ENCODE measurements at regions not wholly inside any gene's neighbourhood (a gene's known extent, or its start where the extent isn't known, plus 50 kb on each side); places are given as distances from the start of the nearest gene placed in this dataset.
A peak's percentile ranks its signal among the peaks of the same experiment; 100 is the strongest.

DNA sequence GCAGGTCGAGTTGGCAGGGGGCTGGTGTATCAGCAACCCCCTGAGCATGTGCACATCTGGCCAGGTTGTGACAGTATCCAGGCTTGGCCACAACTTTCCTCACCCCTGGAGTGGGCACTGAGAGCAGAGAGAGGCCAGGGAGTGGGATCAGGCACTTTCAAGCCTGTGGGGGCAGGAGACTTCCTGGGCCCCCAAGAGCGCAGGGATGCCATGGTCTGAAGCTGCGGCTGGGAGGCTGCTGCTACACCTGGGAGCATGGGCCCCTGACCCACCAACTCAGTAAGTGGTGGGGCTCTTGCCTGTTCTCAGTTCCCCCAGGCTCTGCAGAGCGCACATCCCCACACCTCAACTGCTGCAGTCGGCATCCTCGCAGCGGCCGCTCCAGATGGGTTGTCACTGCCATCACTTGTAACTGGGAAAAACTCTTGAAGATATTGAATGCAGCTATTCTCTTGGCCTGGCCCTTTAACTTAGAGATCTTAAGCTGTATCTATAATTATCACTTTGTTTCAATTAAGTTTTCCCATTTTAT lies 245.4 kb upstream of the SLITRK1 start:
- no peak overlapping the region for H3K27ac ChIP-seq (ENCODE audit: low read length)

DNA sequence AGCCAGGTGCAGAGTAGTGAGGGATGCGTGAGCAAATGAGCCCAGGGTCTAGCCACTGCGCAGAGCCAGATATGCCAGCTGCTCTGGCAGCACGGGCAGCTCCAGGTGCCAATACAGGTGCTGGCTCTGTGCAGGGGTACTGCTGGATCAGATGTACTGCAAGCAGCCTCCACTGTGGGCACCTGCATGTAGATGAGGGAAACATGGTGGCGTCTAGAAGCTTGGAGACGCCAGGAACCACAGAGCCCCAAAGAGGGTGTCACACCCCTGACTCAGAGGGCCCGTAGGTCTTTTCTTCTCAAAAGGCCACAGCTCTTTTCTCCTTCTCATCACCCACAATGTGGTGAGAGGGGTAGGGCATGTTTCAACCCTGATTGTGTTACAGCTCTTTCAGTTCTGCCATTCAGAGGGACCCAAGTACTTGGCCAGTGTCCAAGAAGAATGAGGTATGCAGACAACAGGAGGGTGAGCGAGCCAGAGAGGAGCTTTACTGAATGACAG lies 244.4 kb upstream of the SLITRK1 start:
- Histone ChIP-seq H3K36me3 (replicated peaks; ENCODE audit: low read depth, low read length) (no peaks in the 10 kb centered on the region), H3K27ac (ENCODE audit: low read length) (no peak overlapping the region), H4K20me1 (ENCODE audit: insufficient read depth, low read length) (no peaks in the 10 kb centered on the region), H3K79me2 (ENCODE audit: low read length) (no peaks in the 10 kb centered on the region), H3K4me3 (ENCODE audit: low read length) (no peak overlapping the region), H3K9me3 (ENCODE audit: insufficient read depth, low read length) (no peaks in the 10 kb centered on the region), H3K4me2 (ENCODE audit: low read length) (no peak overlapping the region), H2AFZ (ENCODE audit: low read depth, low read length) (peak overlapping the region; percentile 14; the same call in 1 of the 2 replicates), H3K4me1 (ENCODE audit: low read length) (no peaks in the 10 kb centered on the region), H3K9ac (ENCODE audit: low read length) (no peak overlapping the region), H3K27me3 (ENCODE audit: low read depth, low read length) (no peaks in the 10 kb centered on the region)
- TF ChIP-seq, protein P1, sequence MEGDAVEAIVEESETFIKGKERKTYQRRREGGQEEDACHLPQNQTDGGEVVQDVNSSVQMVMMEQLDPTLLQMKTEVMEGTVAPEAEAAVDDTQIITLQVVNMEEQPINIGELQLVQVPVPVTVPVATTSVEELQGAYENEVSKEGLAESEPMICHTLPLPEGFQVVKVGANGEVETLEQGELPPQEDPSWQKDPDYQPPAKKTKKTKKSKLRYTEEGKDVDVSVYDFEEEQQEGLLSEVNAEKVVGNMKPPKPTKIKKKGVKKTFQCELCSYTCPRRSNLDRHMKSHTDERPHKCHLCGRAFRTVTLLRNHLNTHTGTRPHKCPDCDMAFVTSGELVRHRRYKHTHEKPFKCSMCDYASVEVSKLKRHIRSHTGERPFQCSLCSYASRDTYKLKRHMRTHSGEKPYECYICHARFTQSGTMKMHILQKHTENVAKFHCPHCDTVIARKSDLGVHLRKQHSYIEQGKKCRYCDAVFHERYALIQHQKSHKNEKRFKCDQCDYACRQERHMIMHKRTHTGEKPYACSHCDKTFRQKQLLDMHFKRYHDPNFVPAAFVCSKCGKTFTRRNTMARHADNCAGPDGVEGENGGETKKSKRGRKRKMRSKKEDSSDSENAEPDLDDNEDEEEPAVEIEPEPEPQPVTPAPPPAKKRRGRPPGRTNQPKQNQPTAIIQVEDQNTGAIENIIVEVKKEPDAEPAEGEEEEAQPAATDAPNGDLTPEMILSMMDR (IDR thresholded peaks at IDR 0.05; ENCODE audit: low read depth, low read length), result no peak
- no peak for TF ChIP-seq EZH2phosphoT487 (IDR thresholded peaks at IDR 0.05; ENCODE audit: low read depth)

More for the DNA sequence above, 245.4 kb upstream of the SLITRK1 start:
- no peaks in the 10 kb centered on the region for H3K4me1 ChIP-seq (ENCODE audit: low read length)
- H3K9me3 ChIP-seq (ENCODE audit: insufficient read depth, low read length), result no peaks in the 10 kb centered on the region
- H2AFZ ChIP-seq (ENCODE audit: low read depth, low read length), result no peak overlapping the region
- no peaks in the 10 kb centered on the region for H3K79me2 ChIP-seq (ENCODE audit: low read length)
- no peak for TF ChIP-seq EZH2phosphoT487 (IDR thresholded peaks at IDR 0.05; ENCODE audit: low read depth)
- TF ChIP-seq, protein P1 (IDR thresholded peaks at IDR 0.05; ENCODE audit: low read depth, low read length), result no peak
- H3K36me3 ChIP-seq (replicated peaks; ENCODE audit: low read depth, low read length), result no peaks in the 10 kb centered on the region
- H3K9ac ChIP-seq (ENCODE audit: low read length), result no peak overlapping the region
- H3K4me2 ChIP-seq (ENCODE audit: low read length), result no peak overlapping the region
- no peaks in the 10 kb centered on the region for H4K20me1 ChIP-seq (ENCODE audit: insufficient read depth, low read length)
- H3K4me3 ChIP-seq (ENCODE audit: low read length), result no peak overlapping the region
- H3K27me3 ChIP-seq (ENCODE audit: low read depth, low read length), result no peaks in the 10 kb centered on the region

DNA sequence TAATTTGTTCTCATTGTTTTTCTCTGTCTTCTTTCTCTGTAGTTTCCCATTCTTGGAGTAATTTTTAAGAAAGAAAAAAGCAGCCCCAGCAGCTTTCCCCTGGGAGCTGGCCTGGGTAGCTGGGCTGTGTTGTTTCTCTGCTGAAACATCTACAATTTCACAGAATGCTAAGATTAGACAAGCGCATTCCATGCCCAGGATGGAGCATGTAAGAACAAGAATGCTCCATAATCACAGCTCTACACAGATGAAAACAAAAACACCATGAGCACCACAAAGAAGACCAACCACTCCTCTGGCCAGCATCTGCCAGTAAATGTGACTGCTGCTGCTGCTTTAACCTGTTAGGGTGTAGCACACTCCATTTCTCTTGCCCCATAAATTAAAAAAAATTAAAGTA lies 239.2 kb upstream of the SLITRK1 start:
- Histone ChIP-seq H3K4me1 (ENCODE audit: low read length) (no peaks in the 10 kb centered on the region), H3K9ac (ENCODE audit: low read length) (no peak overlapping the region), H3K4me3 (ENCODE audit: low read length) (no peak overlapping the region), H2AFZ (ENCODE audit: low read depth, low read length) (no peak overlapping the region), H3K27ac (ENCODE audit: low read length) (no peak overlapping the region), H3K27me3 (ENCODE audit: low read depth, low read length) (no peaks in the 10 kb centered on the region), H3K9me3 (ENCODE audit: insufficient read depth, low read length) (no peaks in the 10 kb centered on the region), H3K36me3 (replicated peaks; ENCODE audit: low read depth, low read length) (no peaks in the 10 kb centered on the region), H4K20me1 (ENCODE audit: insufficient read depth, low read length) (no peaks in the 10 kb centered on the region), H3K79me2 (ENCODE audit: low read length) (no peaks in the 10 kb centered on the region), H3K4me2 (ENCODE audit: low read length) (no peak overlapping the region)
- TF ChIP-seq, protein P1 (IDR thresholded peaks at IDR 0.05; ENCODE audit: low read depth, low read length), result no peak
- TF ChIP-seq EZH2phosphoT487 (IDR thresholded peaks at IDR 0.05; ENCODE audit: low read depth), result no peak

DNA sequence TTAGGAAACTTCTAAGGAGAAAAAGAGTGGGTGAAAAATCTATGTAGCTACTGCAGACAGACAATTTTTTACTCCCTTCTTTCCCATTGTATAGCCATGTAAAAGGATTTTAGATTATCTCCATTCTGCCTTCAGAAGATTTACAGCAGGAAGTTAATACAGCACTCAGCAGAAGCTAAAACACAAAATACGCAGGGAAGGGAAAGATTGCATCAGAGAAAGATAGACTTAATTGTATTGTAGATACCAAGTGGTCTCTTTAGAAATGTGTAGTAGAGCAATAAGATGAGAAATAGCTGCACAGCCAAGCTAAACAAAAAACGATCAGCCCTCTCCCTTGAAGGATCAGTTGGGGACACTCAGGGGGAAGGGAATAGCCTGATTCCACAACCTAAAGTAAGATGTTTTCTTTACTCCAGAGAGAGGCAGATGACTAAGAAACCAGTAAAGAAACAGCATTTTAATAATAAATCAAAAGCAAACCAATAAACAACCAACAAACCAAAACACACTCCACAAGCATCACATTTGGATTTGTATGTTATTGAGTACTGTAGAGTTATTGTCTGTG lies 236.7 kb upstream of the SLITRK1 start:
- Histone ChIP-seq H3K9ac (ENCODE audit: low read length) (no peak overlapping the region), H4K20me1 (ENCODE audit: insufficient read depth, low read length) (no peaks in the 10 kb centered on the region), H3K36me3 (replicated peaks; ENCODE audit: low read depth, low read length) (no peaks in the 10 kb centered on the region), H3K79me2 (ENCODE audit: low read length) (no peaks in the 10 kb centered on the region), H3K9me3 (ENCODE audit: insufficient read depth, low read length) (no peaks in the 10 kb centered on the region), H2AFZ (ENCODE audit: low read depth, low read length) (peak overlapping the region; percentile 23; the same call in 1 of the 2 replicates), H3K4me1 (ENCODE audit: low read length) (no peaks in the 10 kb centered on the region), H3K4me2 (ENCODE audit: low read length) (no peak overlapping the region), H3K27ac (ENCODE audit: low read length) (no peak overlapping the region), H3K4me3 (ENCODE audit: low read length) (no peak overlapping the region), H3K27me3 (ENCODE audit: low read depth, low read length) (no peaks in the 10 kb centered on the region)
- TF ChIP-seq, protein P1 (IDR thresholded peaks at IDR 0.05; ENCODE audit: low read depth, low read length), result no peak
- TF ChIP-seq EZH2phosphoT487 (IDR thresholded peaks at IDR 0.05; ENCODE audit: low read depth), result no peak
